Gastrocnemius medialis (tissue), 4 donors: ENCODE measurements at regions not wholly inside any gene's neighbourhood (a gene's known extent, or its start where the extent isn't known, plus 50 kb on each side); places are given as distances from the start of the nearest gene placed in this dataset.

Experiments
- ATAC-seq, 2 donors: fragments of 150-250 bp; one replicate each; pipeline ENCODE4 v1.9.1; 2016
- DNase-seq, 2 donors: peaks; one replicate each; pipeline ENCODE4 v3.0.0-alpha.2; 2019
- H3K27ac ChIP-seq, 4 donors: fragments of 200-600 bp; sonication (generic); 1 replicate in 1 of 4; 2 replicates in 3 of 4; pipeline ENCODE4 v1.5.1; 2016 to 2018; ENCODE audit warnings: mild to moderate bottlenecking in 2 of 4, moderate library complexity in 1 of 4
- H3K27me3 ChIP-seq, 3 donors: fragments of 200-600 bp; sonication (generic) in 2 of 3; 1 replicate in 1 of 3; 2 replicates in 2 of 3; pipeline versions ENCODE4 v1.5.1 to v1.6.0; 2016 to 2019; ENCODE audit warnings: mild to moderate bottlenecking in 1 of 3, moderate library complexity in 1 of 3
- H3K36me3 ChIP-seq, 2 donors: fragments of 200-600 bp; sonication (generic) in 1 of 2; one replicate each; pipeline ENCODE4 v1.5.1; 2017 to 2018
- H3K4me1 ChIP-seq, 2 donors: fragments of 200-600 bp; sonication (generic) in 1 of 2; one replicate each; pipeline ENCODE4 v1.5.1; 2016 to 2017; ENCODE audit warnings: mild to moderate bottlenecking in 2 of 2
- H3K4me3 ChIP-seq, 4 donors: fragments of 200-600 bp; sonication (generic) in 3 of 4; 1 replicate in 1 of 4; 2 replicates in 3 of 4; pipeline ENCODE4 v1.5.1; 2016 to 2019; ENCODE audit warnings: mild to moderate bottlenecking in 2 of 4
- H3K9me3 ChIP-seq, 3 donors: fragments of 200-600 bp; sonication (generic) in 2 of 3; 1 replicate in 1 of 3; 2 replicates in 2 of 3; pipeline ENCODE4 v1.5.1; 2016 to 2019
- CTCF ChIP-seq, 5 experiments: fragments of 450-650 bp in 3 of 5; fragments of 200-600 bp in 2 of 5; sonication (generic) in 2 of 5; IDR thresholded peaks in 4 of 5; conservative IDR thresholded peaks in 1 of 5; 1 replicate in 4 of 5; 2 replicates in 1 of 5; pipeline ENCODE4 v1.5.1; 2016 to 2019; ENCODE audit warnings: antibody characterized with exemption in 5 of 5, mild to moderate bottlenecking in 3 of 5, moderate library complexity in 3 of 5
- POLR2A ChIP-seq, 2 donors: fragments of 450-650 bp; IDR thresholded peaks; one replicate each; pipeline ENCODE4 v1.6.1; 2017; ENCODE audit warnings: antibody characterized with exemption in 2 of 2, mild to moderate bottlenecking in 2 of 2, moderate library complexity in 2 of 2
- in situ Hi-C, 4 donors: fragments of 200-750 bp; cut with MboI; loops; one replicate each; pipeline versions ENCODE4 v1.15.0 to v1.8.0; 2017; ENCODE audit warnings: low sequenced_read_pairs in 4 of 4
- intact Hi-C: fragments of 100-400 bp; cut with DNase I; formaldehyde crosslinking; loops from one replicate; pipeline ENCODE4 v1.15.1; 2023; ENCODE audit warnings: low total_unique reads

GRCh38 chr13:47572375-47572774, 428.7 kb downstream of the SUCLA2 start:
- Histone ChIP-seq H3K27ac (no peak overlapping the region), H3K9me3 (no peaks in the 10 kb centered on the region), H3K4me3 (no peak overlapping the region), H3K4me1 (no peaks in the 10 kb centered on the region), H3K36me3 (no peaks in the 10 kb centered on the region), H3K27me3 (no peaks in the 10 kb centered on the region)
- TF ChIP-seq POLR2A (IDR thresholded peaks at IDR 0.05) (no peak), CTCF (IDR thresholded peaks at IDR 0.05 in 4 of 5, conservative IDR thresholded peaks at IDR 0.05 in 1 of 5) (no peak)
- ATAC-seq (no peak), DNase-seq (no peak)
- intact Hi-C loops (no loop called here), in situ Hi-C loops (loop anchor here in 1 of 4 donors (25.0 kb wide), 1 partner anchor 90 kb away; no protein-coding TSS in a partner anchor)

- Histone ChIP-seq H3K27ac (no peak overlapping the region), H3K4me3 (no peak overlapping the region), H3K27me3 (no peaks in the 10 kb centered on the region), H3K9me3 (no peaks in the 10 kb centered on the region), H3K36me3 (no peaks in the 10 kb centered on the region), H3K4me1 (no peaks in the 10 kb centered on the region)
- intact Hi-C loops: no loop called here
- ATAC-seq: no peak
- in situ Hi-C loops: loop anchor here in 1 of 4 donors (25.0 kb wide), 1 partner anchor 98 kb away; no protein-coding TSS in a partner anchor
- no peak for DNase-seq
- TF ChIP-seq POLR2A (IDR thresholded peaks at IDR 0.05) (no peak), CTCF (IDR thresholded peaks at IDR 0.05 in 4 of 5, conservative IDR thresholded peaks at IDR 0.05 in 1 of 5) (no peak)
Observed at GRCh38 chr13:47564041-47564440, 437.0 kb downstream of the SUCLA2 start.

GRCh38 chr13:47556703-47557102, 444.4 kb downstream of the SUCLA2 start:
- Histone ChIP-seq H3K27ac (no peak overlapping the region), H3K9me3 (no peaks in the 10 kb centered on the region), H3K4me1 (no peaks in the 10 kb centered on the region), H3K4me3 (no peak overlapping the region), H3K36me3 (no peaks in the 10 kb centered on the region), H3K27me3 (no peaks in the 10 kb centered on the region)
- DNase-seq (no peak), ATAC-seq (no peak)
- intact Hi-C loops: no loop called here
- in situ Hi-C loops: loop anchor here in 1 of 4 donors (25.0 kb wide), 1 partner anchor 106 kb away; no protein-coding TSS in a partner anchor
- TF ChIP-seq CTCF (IDR thresholded peaks at IDR 0.05 in 4 of 5, conservative IDR thresholded peaks at IDR 0.05 in 1 of 5) (no peak), POLR2A (IDR thresholded peaks at IDR 0.05) (no peak)

- ATAC-seq (no peak), DNase-seq (no peak)
- Histone ChIP-seq H3K4me1 (no peaks in the 10 kb centered on the region), H3K27me3 (no peaks in the 10 kb centered on the region), H3K4me3 (no peak overlapping the region), H3K27ac (no peak overlapping the region), H3K36me3 (no peaks in the 10 kb centered on the region), H3K9me3 (no peaks in the 10 kb centered on the region)
- intact Hi-C loops: loop anchor here (2.0 kb wide), 1 partner anchor 62 kb away; no protein-coding TSS in a partner anchor
- in situ Hi-C loops: loop anchor here in 1 of 4 donors (25.0 kb wide), 1 partner anchor 107 kb away; no protein-coding TSS in a partner anchor
- TF ChIP-seq POLR2A (IDR thresholded peaks at IDR 0.05) (no peak), CTCF (IDR thresholded peaks at IDR 0.05 in 4 of 5, conservative IDR thresholded peaks at IDR 0.05 in 1 of 5) (no peak)
Observed at GRCh38 chr13:47555235-47555634, 445.8 kb downstream of the SUCLA2 start.
